Keratinocyte (primary cell): ENCODE measurements at regions not wholly inside any gene's neighbourhood (a gene's known extent, or its start where the extent isn't known, plus 50 kb on each side); places are given as distances from the start of the nearest gene placed in this dataset.

Experiments used
- DNase-seq: peaks from one replicate; pipeline ENCODE4 v3.0.0-alpha.2; 2011; ENCODE audit warnings: low read depth, missing footprints, low spot score
- FAIRE-seq: peaks from 2 replicates; lab custom pipeline; 2011; peaks lifted over from hg19 to GRCh38; lab: Jason Lieb, UNC
- H2AFZ ChIP-seq: 2 replicates; pipeline ENCODE4 v1.6.0; 2012; ENCODE audit warnings: low read length, control low read depth, inconsistent platforms; ENCODE audit not compliant: control insufficient read depth
- H3K27ac ChIP-seq: 2 replicates; pipeline ENCODE4 v1.5.1; 2011; ENCODE audit warnings: low read length; ENCODE audit not compliant: control insufficient read depth, insufficient read depth
- H3K27me3 ChIP-seq: 3 replicates; pipeline ENCODE4 v1.6.0; 2011; ENCODE audit warnings: low read length; ENCODE audit not compliant: control insufficient read depth, insufficient read depth; ENCODE audit errors: extremely low read depth
- H3K36me3 ChIP-seq, 2 experiments: 2 replicates in 1 of 2; 3 replicates in 1 of 2; pipeline ENCODE4 v1.5.1; 2011; ENCODE audit warnings: low read length in 2 of 2, mild to moderate bottlenecking in 1 of 2; ENCODE audit not compliant: control insufficient read depth in 2 of 2, insufficient read depth in 2 of 2; ENCODE audit errors: extremely low read depth in 1 of 2
- H3K4me1 ChIP-seq: 3 replicates; pipeline ENCODE4 v1.5.1; 2011; ENCODE audit warnings: low read length; ENCODE audit not compliant: control insufficient read depth, insufficient read depth; ENCODE audit errors: extremely low read depth
- H3K4me2 ChIP-seq: 3 replicates; pipeline ENCODE4 v1.6.0; 2011; ENCODE audit warnings: low read depth, low read length; ENCODE audit not compliant: control insufficient read depth, insufficient read depth; ENCODE audit errors: extremely low read depth
- H3K4me3 ChIP-seq, 3 experiments: fragments of 200-600 bp in 1 of 3; sonication (generic) in 1 of 3; 2 replicates in 2 of 3; 3 replicates in 1 of 3; pipeline ENCODE4 v1.5.1; 2011 to 2016; ENCODE audit warnings: low read length in 3 of 3, mild to moderate bottlenecking in 3 of 3, control low read depth in 2 of 3, inconsistent platforms in 1 of 3, low read depth in 1 of 3, mixed read lengths in 1 of 3, mixed run types in 1 of 3, moderate library complexity in 1 of 3; ENCODE audit not compliant: control insufficient read depth in 2 of 3, insufficient read depth in 2 of 3; ENCODE audit errors: extremely low read depth in 1 of 3
- H3K79me2 ChIP-seq: 2 replicates; pipeline ENCODE4 v1.6.0; 2012; ENCODE audit warnings: low read length; ENCODE audit not compliant: control insufficient read depth, insufficient read depth
- H3K9ac ChIP-seq: 3 replicates; pipeline ENCODE4 v1.6.0; 2011; ENCODE audit warnings: low read length; ENCODE audit not compliant: control insufficient read depth, insufficient read depth; ENCODE audit errors: extremely low read depth
- H3K9me1 ChIP-seq: 3 replicates; pipeline ENCODE4 v1.6.0; 2011; ENCODE audit warnings: low read length; ENCODE audit not compliant: control insufficient read depth, insufficient read depth; ENCODE audit errors: extremely low read depth
- H3K9me3 ChIP-seq: 2 replicates; pipeline ENCODE4 v1.5.1; 2012; ENCODE audit warnings: low read depth, low read length; ENCODE audit not compliant: control insufficient read depth
- H4K20me1 ChIP-seq: 3 replicates; pipeline ENCODE4 v1.6.0; 2011; ENCODE audit warnings: low read length; ENCODE audit not compliant: control insufficient read depth, insufficient read depth; ENCODE audit errors: extremely low read depth
- EZH2 ChIP-seq: IDR thresholded peaks from one replicate; pipeline ENCODE4 v1.6.1; 2012; ENCODE audit warnings: inconsistent platforms, mild to moderate bottlenecking, low read length, moderate library complexity
- dilution Hi-C: fragments of 300-500 bp; cut with MboI; formaldehyde crosslinking; loops from one replicate; pipeline ENCODE4 v1.7.0; 2020; ENCODE audit warnings: low sequenced_read_pairs; ENCODE audit not compliant: extremely low pct_ligation_motif_present
- TF ChIP-seq, protein P1 (sequence below), 3 experiments: IDR thresholded peaks in 1 of 3; conservative IDR thresholded peaks in 1 of 3; optimal IDR thresholded peaks in 1 of 3; 2 replicates in 2 of 3; 3 replicates in 1 of 3; pipeline versions ENCODE3 to v1.5.1; 2011; ENCODE audit warnings: low read length in 3 of 3, mild to moderate bottlenecking in 3 of 3, moderate library complexity in 2 of 3, control low read depth in 1 of 3, inconsistent platforms in 1 of 3; ENCODE audit not compliant: insufficient read depth in 2 of 3; ENCODE audit errors: extremely low read depth in 1 of 3

DNA sequence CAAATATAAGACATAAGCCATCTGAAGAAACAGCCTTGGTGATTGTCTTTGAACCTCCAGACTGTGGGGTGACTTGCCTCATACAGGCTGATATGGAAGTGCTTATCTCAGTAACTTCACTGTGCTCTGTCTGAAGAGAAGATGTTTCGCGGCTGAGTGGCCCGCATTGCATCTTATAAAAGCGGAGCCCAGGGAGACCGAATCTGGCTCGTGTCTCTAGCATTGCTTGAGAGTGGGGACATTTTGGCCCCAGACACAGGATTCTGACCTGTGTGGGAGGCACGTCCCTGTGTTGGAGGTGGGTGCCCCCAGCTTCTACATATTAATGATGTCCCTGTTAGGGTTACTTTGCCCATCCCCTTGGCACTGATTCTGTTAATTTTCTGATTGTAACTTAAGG lies 66.4 kb downstream of the METRNL start:
- Histone ChIP-seq H3K36me3 (no peaks in the 10 kb centered on the region), H3K79me2 (no peaks in the 10 kb centered on the region), H2AFZ (no peak overlapping the region), H3K27ac (no peak overlapping the region), H3K9me3 (peaks cover 3% of the 10 kb centered on the region), H3K4me2 (no peak overlapping the region), H3K4me3 (no peak overlapping the region), H3K27me3 (peaks cover 8% of the 10 kb centered on the region), H3K9ac (no peak overlapping the region), H4K20me1 (no peaks in the 10 kb centered on the region), H3K4me1 (no peaks in the 10 kb centered on the region), H3K9me1 (no peaks in the 10 kb centered on the region)
- no peak for DNase-seq
- no peak for TF ChIP-seq EZH2
- TF ChIP-seq, protein P1, sequence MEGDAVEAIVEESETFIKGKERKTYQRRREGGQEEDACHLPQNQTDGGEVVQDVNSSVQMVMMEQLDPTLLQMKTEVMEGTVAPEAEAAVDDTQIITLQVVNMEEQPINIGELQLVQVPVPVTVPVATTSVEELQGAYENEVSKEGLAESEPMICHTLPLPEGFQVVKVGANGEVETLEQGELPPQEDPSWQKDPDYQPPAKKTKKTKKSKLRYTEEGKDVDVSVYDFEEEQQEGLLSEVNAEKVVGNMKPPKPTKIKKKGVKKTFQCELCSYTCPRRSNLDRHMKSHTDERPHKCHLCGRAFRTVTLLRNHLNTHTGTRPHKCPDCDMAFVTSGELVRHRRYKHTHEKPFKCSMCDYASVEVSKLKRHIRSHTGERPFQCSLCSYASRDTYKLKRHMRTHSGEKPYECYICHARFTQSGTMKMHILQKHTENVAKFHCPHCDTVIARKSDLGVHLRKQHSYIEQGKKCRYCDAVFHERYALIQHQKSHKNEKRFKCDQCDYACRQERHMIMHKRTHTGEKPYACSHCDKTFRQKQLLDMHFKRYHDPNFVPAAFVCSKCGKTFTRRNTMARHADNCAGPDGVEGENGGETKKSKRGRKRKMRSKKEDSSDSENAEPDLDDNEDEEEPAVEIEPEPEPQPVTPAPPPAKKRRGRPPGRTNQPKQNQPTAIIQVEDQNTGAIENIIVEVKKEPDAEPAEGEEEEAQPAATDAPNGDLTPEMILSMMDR (optimal IDR thresholded peaks at IDR 0.05 in 1 of 3, IDR thresholded peaks at IDR 0.05 in 1 of 3, conservative IDR thresholded peaks at IDR 0.05 in 1 of 3; ENCODE audit: extremely low read depth in 1 of 3, insufficient read depth in 2 of 3, low read length in 3 of 3), result no peak
- no peak for FAIRE-seq
- dilution Hi-C loops, result no loop called here

DNA sequence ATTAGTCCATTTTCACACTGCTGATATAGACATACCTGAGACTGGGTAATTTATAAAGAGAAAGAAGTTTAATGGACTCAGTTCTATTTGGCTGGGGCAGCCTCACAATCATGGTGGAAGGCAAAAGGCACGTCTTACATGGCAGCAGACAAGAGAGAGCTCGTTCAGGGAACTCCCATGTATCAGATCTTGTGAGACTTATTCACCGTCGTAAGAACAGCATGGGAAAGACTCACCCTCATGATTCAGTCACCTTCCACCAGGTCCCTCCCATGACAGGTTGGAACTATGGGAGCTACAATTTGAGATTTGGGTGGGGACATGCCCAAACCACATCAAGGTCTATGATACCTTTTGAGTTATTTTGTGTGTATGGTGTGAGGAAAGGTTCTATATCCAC lies 66.9 kb downstream of the METRNL start:
- TF ChIP-seq EZH2, result no peak
- TF ChIP-seq, protein P1 (optimal IDR thresholded peaks at IDR 0.05 in 1 of 3, IDR thresholded peaks at IDR 0.05 in 1 of 3, conservative IDR thresholded peaks at IDR 0.05 in 1 of 3; ENCODE audit: extremely low read depth in 1 of 3, insufficient read depth in 2 of 3, low read length in 3 of 3), result no peak
- Histone ChIP-seq H3K9ac (no peak overlapping the region), H3K27ac (no peak overlapping the region), H3K9me3 (peaks cover 3% of the 10 kb centered on the region), H3K27me3 (peaks cover 10% of the 10 kb centered on the region), H3K79me2 (no peaks in the 10 kb centered on the region), H3K4me3 (no peak overlapping the region), H3K36me3 (no peaks in the 10 kb centered on the region), H4K20me1 (no peaks in the 10 kb centered on the region), H3K4me2 (no peak overlapping the region), H3K9me1 (no peaks in the 10 kb centered on the region), H3K4me1 (no peaks in the 10 kb centered on the region), H2AFZ (no peak overlapping the region)
- dilution Hi-C loops, result no loop called here
- FAIRE-seq (no peak), DNase-seq (no peak)
